Karpas-422 (cell line): ENCODE measurements at regions not wholly inside any gene's neighbourhood (a gene's known extent, or its start where the extent isn't known, plus 50 kb on each side); places are given as distances from the start of the nearest gene placed in this dataset.

Experiments
- DNase-seq: peaks from one replicate; pipeline ENCODE4 v3.0.0-alpha.2; 2015
- H2AFZ ChIP-seq: fragments of 200-600 bp; sonication (generic); 2 replicates; pipeline ENCODE4 v1.6.1; 2014; ENCODE audit warnings: antibody characterized with exemption, low read length, mixed read lengths
- H3K27ac ChIP-seq: fragments of 200-600 bp; sonication (generic); 2 replicates; pipeline ENCODE4 v1.5.1; 2014; ENCODE audit warnings: mild to moderate bottlenecking, low read length, moderate library complexity
- H3K27me3 ChIP-seq: fragments of 200-600 bp; sonication (generic); 2 replicates; pipeline ENCODE4 v1.6.1; 2014; ENCODE audit warnings: low read length, mixed read lengths
- H3K36me3 ChIP-seq: fragments of 200-600 bp; sonication (generic); 2 replicates; pipeline ENCODE4 v1.6.1; 2014; ENCODE audit warnings: low read length, mixed read lengths; ENCODE audit not compliant: insufficient read depth
- H3K4me1 ChIP-seq: fragments of 200-600 bp; sonication (generic); 2 replicates; pipeline ENCODE4 v1.6.1; 2014; ENCODE audit warnings: mild to moderate bottlenecking, low read length, mixed read lengths
- H3K4me2 ChIP-seq: fragments of 200-600 bp; sonication (generic); 2 replicates; pipeline ENCODE4 v1.6.1; 2014; ENCODE audit warnings: low read length, low read depth, mild to moderate bottlenecking; ENCODE audit not compliant: poor library complexity, severe bottlenecking
- H3K4me3 ChIP-seq: fragments of 200-600 bp; sonication (generic); 2 replicates; pipeline ENCODE4 v1.5.1; 2014; ENCODE audit warnings: mild to moderate bottlenecking, antibody characterized with exemption, low read length, mixed read lengths
- H3K79me2 ChIP-seq: fragments of 200-600 bp; sonication (generic); 2 replicates; pipeline ENCODE4 v1.6.1; 2014; ENCODE audit warnings: mild to moderate bottlenecking, low read length, mixed read lengths
- H3K9ac ChIP-seq: fragments of 200-600 bp; sonication (generic); 2 replicates; pipeline ENCODE4 v1.6.0; 2014; ENCODE audit warnings: low read length
- H3K9me2 ChIP-seq: fragments of 200-600 bp; sonication (generic), shearing (Covaris generic); replicated peaks from 2 replicates; pipeline ENCODE4 v1.6.0; 2014; ENCODE audit warnings: mild to moderate bottlenecking, low read length, moderate library complexity; ENCODE audit not compliant: insufficient read depth
- H3K9me3 ChIP-seq: fragments of 300-700, 200-600 bp; sonication (generic); 2 replicates; pipeline ENCODE4 v1.6.1; 2014; ENCODE audit warnings: low read length, mixed read lengths
- H4K20me1 ChIP-seq: fragments of 200-600 bp; sonication (generic); 2 replicates; pipeline ENCODE4 v1.6.1; 2014; ENCODE audit warnings: mild to moderate bottlenecking, antibody characterized with exemption, low read length, low read depth; ENCODE audit not compliant: insufficient read depth

DNA sequence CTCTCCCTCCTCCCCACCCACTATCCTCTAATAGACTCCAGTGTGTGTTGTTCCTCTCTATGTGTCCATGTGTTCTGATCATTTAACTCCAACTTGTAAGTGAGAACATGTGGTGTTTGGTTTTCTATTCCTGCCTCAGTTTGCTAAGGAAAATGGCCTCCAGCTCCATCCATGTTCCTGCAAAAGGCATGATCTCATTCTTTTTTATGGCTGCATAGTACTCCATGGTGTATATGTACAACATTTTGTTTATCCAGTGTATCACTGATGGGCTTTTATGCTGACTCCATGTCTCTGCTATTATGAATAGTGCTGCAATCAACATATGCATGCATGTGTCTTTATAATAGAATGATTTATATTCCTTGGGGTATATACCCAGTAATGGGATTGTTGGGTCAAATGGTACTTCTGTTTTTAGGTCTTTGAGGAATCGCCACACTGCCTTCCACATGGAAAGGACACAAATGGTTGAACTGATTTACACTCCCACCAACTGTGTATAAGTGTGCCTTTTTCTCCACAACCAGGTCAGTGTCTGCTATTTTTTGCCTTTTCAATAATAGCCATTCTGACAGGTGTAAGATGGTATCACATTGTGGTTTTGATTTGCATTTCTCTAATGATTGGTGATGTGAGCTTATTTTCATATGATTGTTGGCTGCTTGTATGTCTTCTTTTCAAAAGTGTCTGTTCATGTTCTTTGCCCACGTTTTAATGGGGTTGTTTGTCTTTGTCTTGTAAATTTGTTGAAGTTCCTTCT, 96.5 kb upstream of the DAB2 start:
- Histone ChIP-seq H3K4me2 (no peak overlapping the region), H3K4me3 (no peak overlapping the region), H2AFZ (no peak overlapping the region), H3K9me3 (no peaks in the 10 kb centered on the region), H4K20me1 (no peaks in the 10 kb centered on the region), H3K27me3 (no peaks in the 10 kb centered on the region), H3K27ac (no peak overlapping the region), H3K9me2 (no peaks in the 10 kb centered on the region), H3K9ac (no peak overlapping the region), H3K79me2 (no peaks in the 10 kb centered on the region), H3K36me3 (no peaks in the 10 kb centered on the region), H3K4me1 (peaks cover 6% of the 10 kb centered on the region; the same call in 1 of the 2 replicates)
- no peak for DNase-seq

GRCh38 chr5:39520232-39520572, 95.4 kb upstream of the DAB2 start:
- Histone ChIP-seq H3K27ac (no peak overlapping the region), H3K27me3 (no peaks in the 10 kb centered on the region), H3K9me2 (no peaks in the 10 kb centered on the region), H4K20me1 (no peaks in the 10 kb centered on the region), H3K79me2 (no peaks in the 10 kb centered on the region), H3K4me2 (no peak overlapping the region), H3K4me3 (no peak overlapping the region), H3K9me3 (no peaks in the 10 kb centered on the region), H3K9ac (no peak overlapping the region), H2AFZ (no peak overlapping the region), H3K36me3 (no peaks in the 10 kb centered on the region), H3K4me1 (peaks cover 6% of the 10 kb centered on the region; the same call in 1 of the 2 replicates)
- DNase-seq, result no peak

- H3K4me2 ChIP-seq, result no peak overlapping the region
- no peak overlapping the region for H2AFZ ChIP-seq
- H3K79me2 ChIP-seq, result no peaks in the 10 kb centered on the region
- no peak for DNase-seq
- peaks cover 6% of the 10 kb centered on the region; the same call in 1 of the 2 replicates for H3K4me1 ChIP-seq
- H3K27me3 ChIP-seq, result no peaks in the 10 kb centered on the region
- H3K4me3 ChIP-seq, result no peak overlapping the region
- H4K20me1 ChIP-seq, result no peaks in the 10 kb centered on the region
- no peak overlapping the region for H3K27ac ChIP-seq
- no peaks in the 10 kb centered on the region for H3K9me2 ChIP-seq
- no peaks in the 10 kb centered on the region for H3K36me3 ChIP-seq
- no peak overlapping the region for H3K9ac ChIP-seq
- H3K9me3 ChIP-seq, result no peaks in the 10 kb centered on the region
Measured at GRCh38 chr5:39519566-39520231, 94.9 kb upstream of the DAB2 start.

- no peaks in the 10 kb centered on the region for H3K36me3 ChIP-seq
- H3K27ac ChIP-seq, result no peak overlapping the region
- no peaks in the 10 kb centered on the region for H3K9me2 ChIP-seq
- H3K4me3 ChIP-seq, result no peak overlapping the region
- no peak for DNase-seq
- no peak overlapping the region for H3K4me2 ChIP-seq
- H4K20me1 ChIP-seq, result no peaks in the 10 kb centered on the region
- H3K27me3 ChIP-seq, result no peaks in the 10 kb centered on the region
- H3K9me3 ChIP-seq, result no peaks in the 10 kb centered on the region
- peaks cover 6% of the 10 kb centered on the region; the same call in 1 of the 2 replicates for H3K4me1 ChIP-seq
- no peak overlapping the region for H2AFZ ChIP-seq
- no peaks in the 10 kb centered on the region for H3K79me2 ChIP-seq
- no peak overlapping the region for H3K9ac ChIP-seq
Measured at GRCh38 chr5:39519079-39519478, 94.3 kb upstream of the DAB2 start.

GRCh38 chr5:39518516-39518915, 93.7 kb upstream of the DAB2 start:
- Histone ChIP-seq H3K36me3 (no peaks in the 10 kb centered on the region), H2AFZ (no peak overlapping the region), H3K9me2 (no peaks in the 10 kb centered on the region), H3K4me1 (peaks cover 6% of the 10 kb centered on the region; the same call in 1 of the 2 replicates), H3K9ac (no peak overlapping the region), H3K27me3 (no peaks in the 10 kb centered on the region), H4K20me1 (no peaks in the 10 kb centered on the region), H3K4me2 (no peak overlapping the region), H3K27ac (no peak overlapping the region), H3K9me3 (no peaks in the 10 kb centered on the region), H3K79me2 (no peaks in the 10 kb centered on the region), H3K4me3 (no peak overlapping the region)
- DNase-seq, result no peak

GRCh38 chr5:39517800-39518199, 93.0 kb upstream of the DAB2 start:
- no peak for DNase-seq
- Histone ChIP-seq H3K27ac (no peak overlapping the region), H3K9me3 (no peaks in the 10 kb centered on the region), H3K36me3 (no peaks in the 10 kb centered on the region), H3K27me3 (no peaks in the 10 kb centered on the region), H3K4me2 (no peak overlapping the region), H3K4me1 (peaks cover 6% of the 10 kb centered on the region; the same call in 1 of the 2 replicates), H4K20me1 (no peaks in the 10 kb centered on the region), H2AFZ (no peak overlapping the region), H3K9me2 (no peaks in the 10 kb centered on the region), H3K4me3 (no peak overlapping the region), H3K79me2 (no peaks in the 10 kb centered on the region), H3K9ac (no peak overlapping the region)

GRCh38 chr5:39515881-39516280, 91.1 kb upstream of the DAB2 start:
- Histone ChIP-seq H3K9me2 (no peaks in the 10 kb centered on the region), H3K27ac (no peak overlapping the region), H3K9ac (no peak overlapping the region), H3K79me2 (no peaks in the 10 kb centered on the region), H3K4me2 (no peak overlapping the region), H3K4me1 (no peaks in the 10 kb centered on the region), H3K9me3 (no peaks in the 10 kb centered on the region), H3K36me3 (no peaks in the 10 kb centered on the region), H2AFZ (no peak overlapping the region), H3K4me3 (no peak overlapping the region), H3K27me3 (no peaks in the 10 kb centered on the region), H4K20me1 (no peaks in the 10 kb centered on the region)
- no peak for DNase-seq

DNA sequence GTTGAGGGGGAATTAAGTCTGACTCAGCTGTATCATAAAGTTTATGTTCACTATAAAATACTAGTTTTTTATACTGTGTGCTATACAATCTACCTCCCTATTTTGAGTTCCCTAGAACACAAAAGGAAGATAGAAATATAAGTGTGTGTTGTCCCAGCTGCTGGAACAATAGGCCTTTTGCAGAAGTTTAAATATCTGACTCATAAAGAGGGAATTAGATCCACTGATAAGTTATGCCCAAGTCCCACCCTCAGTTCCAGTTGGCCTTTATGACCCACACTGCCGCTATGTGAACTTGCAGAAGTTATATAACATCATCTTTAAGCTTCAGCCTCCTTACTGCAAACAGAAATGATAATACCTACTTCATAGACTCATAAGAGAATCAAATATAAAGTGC, 88.5 kb upstream of the DAB2 start:
- no peak overlapping the region for H3K9ac ChIP-seq

More for the DNA sequence above, 88.5 kb upstream of the DAB2 start:
- no peaks in the 10 kb centered on the region for H3K36me3 ChIP-seq
- no peak overlapping the region for H2AFZ ChIP-seq
- H3K4me1 ChIP-seq, result no peaks in the 10 kb centered on the region
- H3K4me3 ChIP-seq, result no peak overlapping the region
- no peaks in the 10 kb centered on the region for H3K79me2 ChIP-seq
- no peaks in the 10 kb centered on the region for H3K9me2 ChIP-seq
- no peaks in the 10 kb centered on the region for H3K9me3 ChIP-seq
- H3K4me2 ChIP-seq, result no peak overlapping the region
- no peak overlapping the region for H3K27ac ChIP-seq
- no peak for DNase-seq
- H3K27me3 ChIP-seq, result no peaks in the 10 kb centered on the region
- no peaks in the 10 kb centered on the region for H4K20me1 ChIP-seq
